Erythroblast (primary cell): ENCODE measurements at regions not wholly inside any gene's neighbourhood (a gene's known extent, or its start where the extent isn't known, plus 50 kb on each side); places are given as distances from the start of the nearest gene placed in this dataset.

Experiments used
- GATA1 ChIP-seq: IDR thresholded peaks from 2 replicates; pipeline ENCODE4 v1.6.1; 2011; ENCODE audit warnings: low read depth, mild to moderate bottlenecking, control low read depth, low read length, moderate library complexity
- POLR2A ChIP-seq: IDR thresholded peaks from 2 replicates; pipeline ENCODE4 v1.6.1; 2011; ENCODE audit warnings: mild to moderate bottlenecking, low read length

- TF ChIP-seq POLR2A (no peak), GATA1 (no peak)
Observed at GRCh38 chr15:62437753-62438152, 272.7 kb upstream of the C2CD4B start.
